Suppressor macrophage treated with lipopolysaccharide for 1 hour (primary cell): ENCODE measurements at regions not wholly inside any gene's neighbourhood (a gene's known extent, or its start where the extent isn't known, plus 50 kb on each side); places are given as distances from the start of the nearest gene placed in this dataset.

Experiments used
- DNase-seq, 3 donors: peaks; one replicate each; pipeline ENCODE4 v3.0.0-alpha.2; 2020 to 2022

DNA sequence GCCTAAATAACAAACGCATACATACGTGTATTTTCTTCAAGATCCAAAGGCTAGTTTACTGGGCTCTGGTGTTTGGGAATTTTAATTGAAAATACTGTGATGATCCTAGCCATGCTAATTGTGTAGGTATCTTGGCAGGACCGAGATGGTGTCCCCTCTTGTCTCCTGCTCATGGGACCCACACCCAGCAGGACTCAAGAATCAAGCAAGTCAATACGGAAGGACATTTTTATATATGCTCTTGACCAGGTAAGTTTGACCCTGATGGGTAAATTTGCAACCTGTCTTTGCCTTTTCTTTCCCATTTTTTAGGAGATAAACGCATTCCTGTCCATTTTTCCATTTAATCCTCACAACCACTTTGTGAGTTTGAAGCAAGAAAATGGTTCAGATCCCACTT, 111.8 kb upstream of the MYCN start:
- DNase-seq = no peak

- DNase-seq = no peak
Measured at GRCh38 chr2:15829091-15829801, 111.1 kb upstream of the MYCN start.

- no peak for DNase-seq
Measured at GRCh38 chr2:15829985-15830384, 110.4 kb upstream of the MYCN start.

GRCh38 chr2:15830937-15831549, 109.3 kb upstream of the MYCN start:
- no peak for DNase-seq

- DNase-seq = no peak
Measured at GRCh38 chr2:15832030-15832709, 108.2 kb upstream of the MYCN start.

DNA sequence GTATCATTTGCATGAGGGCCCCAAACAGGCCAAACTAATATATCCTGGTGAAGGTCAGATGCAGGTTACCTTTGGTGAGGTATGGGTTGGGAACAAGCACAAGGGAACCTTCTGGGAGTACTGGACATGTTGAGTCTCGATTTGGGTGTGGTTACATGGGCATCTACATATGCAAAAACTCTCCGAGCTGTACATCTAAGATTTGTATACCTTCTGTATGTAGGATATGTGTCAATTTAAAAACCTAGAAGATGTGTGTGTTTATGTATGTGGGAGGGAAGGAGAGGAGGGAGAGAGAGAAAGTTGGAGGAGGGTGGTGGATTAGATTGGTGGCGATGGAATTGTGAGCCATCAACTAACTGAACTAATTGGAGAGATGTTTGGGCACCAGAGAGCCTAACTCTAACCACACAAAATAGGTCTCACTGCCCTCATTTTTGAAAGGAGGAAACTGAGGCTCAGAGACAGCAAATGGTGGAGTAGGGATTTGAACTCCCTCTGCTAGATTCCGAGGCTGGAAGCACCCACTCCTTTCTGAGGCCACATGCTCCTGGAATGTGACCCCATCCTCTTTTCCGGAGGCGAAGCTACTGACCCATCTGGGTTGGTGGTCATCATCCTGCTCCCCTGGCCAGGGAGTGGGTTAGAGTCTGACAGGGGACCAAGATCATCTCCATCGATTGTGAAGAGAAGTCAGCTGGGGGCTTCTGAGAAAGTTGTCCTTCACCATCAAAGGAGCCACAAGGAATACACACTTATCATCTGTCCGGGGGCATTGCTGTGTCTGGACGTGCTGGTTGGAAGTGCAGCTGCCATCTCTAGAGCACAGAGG, 107.3 kb upstream of the MYCN start:
- DNase-seq = no peak

DNA sequence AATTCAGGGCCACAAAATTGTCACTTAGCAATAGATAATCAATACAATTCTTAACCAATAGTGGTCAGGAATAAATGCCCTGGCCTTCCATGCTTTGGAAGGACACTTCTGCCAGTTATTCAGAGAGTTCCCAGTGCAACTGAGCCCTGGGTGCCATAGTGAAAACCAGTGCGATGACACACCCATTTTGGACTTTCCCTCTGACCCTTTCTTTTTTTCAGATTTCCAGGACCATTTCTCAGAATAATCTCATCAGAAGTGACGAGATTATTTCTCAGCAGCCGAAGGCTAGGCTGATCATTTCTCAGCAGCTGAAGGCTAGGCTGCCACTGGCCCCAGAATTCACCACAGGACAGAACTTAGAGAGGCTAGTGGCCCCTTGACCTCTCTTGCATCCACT, 106.6 kb upstream of the MYCN start:
- no peak for DNase-seq

GRCh38 chr2:15834381-15835031, 105.8 kb upstream of the MYCN start:
- no peak for DNase-seq

GRCh38 chr2:15835991-15836688, 104.2 kb upstream of the MYCN start:
- DNase-seq = no peak

GRCh38 chr2:15836689-15837610, 103.4 kb upstream of the MYCN start:
- DNase-seq = no peak

- no peak for DNase-seq
Measured at GRCh38 chr2:15838481-15839090, 101.8 kb upstream of the MYCN start.

GRCh38 chr2:15839426-15840124, 100.8 kb upstream of the MYCN start:
- no peak for DNase-seq

GRCh38 chr2:15840148-15840547, 100.2 kb upstream of the MYCN start:
- DNase-seq = no peak

DNA sequence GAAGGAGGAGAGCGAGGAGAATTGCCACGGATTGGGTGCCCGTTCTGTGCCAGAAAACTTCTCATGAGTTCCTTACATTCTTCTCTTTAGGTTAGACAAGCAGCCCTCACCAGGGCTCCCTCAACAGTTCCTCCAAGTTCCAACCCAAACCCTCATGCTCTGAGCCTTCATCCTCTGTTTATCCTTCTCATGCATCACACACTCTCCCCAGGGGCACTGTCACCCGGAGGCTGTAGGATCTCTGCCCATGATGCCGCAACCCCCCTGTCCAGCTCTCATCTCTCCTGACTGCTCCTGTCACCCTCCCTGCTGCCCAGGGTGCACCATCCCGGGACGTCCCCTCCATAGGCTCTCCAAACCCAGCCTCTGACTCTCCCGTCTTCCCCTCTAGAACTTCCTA, 99.4 kb upstream of the MYCN start:
- DNase-seq = no peak

DNA sequence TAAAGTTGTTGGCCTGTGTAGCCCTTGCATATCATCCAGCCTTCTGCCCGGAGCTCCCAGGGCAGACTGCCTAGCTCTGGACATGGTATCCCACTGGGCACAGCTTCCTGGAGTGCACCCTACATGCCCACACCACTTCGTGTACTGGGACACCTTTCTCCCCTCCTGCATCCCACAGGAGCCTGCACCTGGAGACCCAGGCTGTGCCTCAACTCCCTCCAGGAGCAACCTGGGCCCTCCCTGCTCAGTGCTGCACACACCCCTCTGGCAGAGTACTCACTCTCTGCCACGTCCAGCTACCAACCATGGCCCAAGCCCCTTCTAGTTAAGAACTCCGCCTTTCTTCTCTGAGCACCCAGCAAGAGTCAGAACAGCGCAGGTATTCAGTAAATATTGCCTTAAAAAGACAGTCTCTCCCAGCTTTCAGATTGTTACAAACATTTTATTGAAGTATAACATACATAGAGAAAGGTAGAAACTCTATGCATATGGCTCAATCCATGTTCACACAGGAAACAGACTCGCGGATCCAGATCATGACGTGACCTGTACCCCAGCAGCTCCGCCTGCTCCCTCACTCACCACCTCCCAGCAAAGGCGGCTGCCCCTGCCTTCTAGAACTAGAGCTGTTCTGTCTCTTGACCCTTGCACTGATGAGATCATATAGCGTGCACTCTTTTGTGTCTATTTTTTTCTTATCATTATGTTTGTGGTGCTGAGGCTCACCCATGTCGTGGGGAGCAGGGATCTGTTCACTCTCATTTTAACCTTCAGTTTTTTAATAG, 98.4 kb upstream of the MYCN start:
- DNase-seq = no peak

DNA sequence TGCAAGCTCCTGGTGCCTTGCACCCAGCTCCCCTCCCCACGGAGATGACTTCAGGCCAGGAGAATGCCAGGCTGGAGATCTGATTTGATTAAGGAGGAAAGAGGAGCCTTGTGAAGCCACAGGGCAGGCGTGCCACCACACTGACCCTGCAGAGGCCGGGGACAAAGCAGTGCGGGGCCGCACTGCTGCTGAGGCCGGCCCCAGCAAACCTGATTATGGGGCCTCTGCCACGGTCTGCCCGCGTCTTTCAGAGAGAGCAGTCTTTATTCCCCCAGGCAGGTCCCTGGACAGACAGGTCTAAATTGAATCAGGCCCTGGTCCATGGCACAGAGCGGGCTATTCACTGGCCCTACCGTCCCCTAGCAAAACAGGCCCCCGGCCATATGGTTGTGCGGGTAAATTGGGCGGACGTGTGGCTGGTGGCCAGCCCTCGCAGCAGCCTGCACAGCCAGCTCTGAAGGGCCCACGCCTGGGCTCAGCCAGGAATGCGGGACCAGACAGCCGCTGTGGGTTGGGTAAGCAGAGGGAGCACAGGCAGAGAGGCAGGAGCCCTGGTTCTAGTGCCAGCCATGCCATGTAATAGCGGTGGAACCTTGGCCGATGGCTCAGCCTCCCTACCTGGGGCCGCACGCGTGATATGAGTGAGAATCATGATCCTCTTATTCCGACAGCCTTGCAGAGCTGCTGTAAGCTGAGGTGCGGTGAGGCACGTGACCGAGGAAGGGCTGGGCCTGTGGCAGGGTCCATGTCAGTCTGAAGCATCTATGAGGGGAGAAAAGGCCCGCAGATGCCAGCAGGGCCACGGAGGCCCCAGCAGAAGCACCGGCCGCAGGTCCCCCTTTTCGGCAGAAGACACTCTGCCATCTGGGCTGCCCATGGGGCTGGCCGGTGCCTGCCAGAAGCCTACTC, 97.3 kb upstream of the MYCN start:
- no peak for DNase-seq

- no peak for DNase-seq
Measured at GRCh38 chr2:15844211-15844801, 96.0 kb upstream of the MYCN start.

GRCh38 chr2:15845294-15845693, 95.1 kb upstream of the MYCN start:
- DNase-seq = no peak
